ENCODE measurements at regions not wholly inside any gene's neighbourhood (a gene's known extent, or its start where the extent isn't known, plus 50 kb on each side); places are given as distances from the start of the nearest gene placed in this dataset.

DNA sequence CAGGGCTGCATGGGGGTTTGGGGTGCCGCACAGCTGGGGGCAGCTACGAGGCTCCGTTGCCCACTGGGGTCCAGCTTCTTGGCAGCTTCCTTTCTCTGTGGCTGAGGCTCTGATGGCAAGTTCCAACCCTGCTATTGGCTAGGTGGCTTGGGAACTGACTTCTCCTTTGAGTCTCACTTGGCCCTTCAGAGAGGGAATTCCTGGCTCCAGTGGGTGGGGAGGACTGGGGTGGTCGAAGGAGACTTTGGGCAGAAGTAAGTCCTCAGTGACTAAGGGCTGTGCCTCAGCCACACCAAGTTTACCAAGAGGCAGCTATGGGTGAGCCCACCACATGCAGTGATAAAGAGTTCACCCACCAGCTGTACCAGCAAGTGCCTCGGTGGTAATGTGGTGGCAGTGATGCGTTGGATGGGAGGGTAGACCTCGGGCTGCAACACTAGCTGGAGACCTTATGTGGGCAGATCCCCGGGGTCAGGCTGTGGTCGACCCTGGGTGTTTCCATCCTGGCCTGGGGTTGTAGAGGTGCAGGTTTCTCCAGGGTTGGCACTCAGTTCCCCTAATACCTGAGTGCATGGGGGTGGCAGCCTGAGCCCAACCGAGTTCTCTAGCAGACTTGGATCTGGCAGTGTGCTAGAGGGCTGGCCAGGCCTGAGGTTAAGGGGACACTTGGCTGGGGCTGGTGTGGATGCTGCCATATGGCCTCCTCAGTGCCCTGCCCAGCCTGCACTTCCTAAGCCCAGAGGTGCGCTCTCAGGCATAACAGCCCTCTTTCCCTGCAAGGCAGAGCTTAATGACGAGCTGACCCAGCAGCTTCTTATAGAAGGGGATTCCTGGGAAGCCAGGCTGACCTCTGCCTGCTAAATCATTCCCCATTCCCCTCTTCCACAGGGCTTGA lies 197.0 kb upstream of the CADM1 start:
- TF ChIP-seq, protein P1, sequence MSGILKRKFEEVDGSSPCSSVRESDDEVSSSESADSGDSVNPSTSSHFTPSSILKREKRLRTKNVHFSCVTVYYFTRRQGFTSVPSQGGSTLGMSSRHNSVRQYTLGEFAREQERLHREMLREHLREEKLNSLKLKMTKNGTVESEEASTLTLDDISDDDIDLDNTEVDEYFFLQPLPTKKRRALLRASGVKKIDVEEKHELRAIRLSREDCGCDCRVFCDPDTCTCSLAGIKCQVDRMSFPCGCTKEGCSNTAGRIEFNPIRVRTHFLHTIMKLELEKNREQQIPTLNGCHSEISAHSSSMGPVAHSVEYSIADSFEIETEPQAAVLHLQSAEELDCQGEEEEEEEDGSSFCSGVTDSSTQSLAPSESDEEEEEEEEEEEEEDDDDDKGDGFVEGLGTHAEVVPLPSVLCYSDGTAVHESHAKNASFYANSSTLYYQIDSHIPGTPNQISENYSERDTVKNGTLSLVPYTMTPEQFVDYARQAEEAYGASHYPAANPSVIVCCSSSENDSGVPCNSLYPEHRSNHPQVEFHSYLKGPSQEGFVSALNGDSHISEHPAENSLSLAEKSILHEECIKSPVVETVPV (CRISPR knock-in tag; IDR thresholded peaks at IDR 0.05): no peak
- TF ChIP-seq, protein P2, sequence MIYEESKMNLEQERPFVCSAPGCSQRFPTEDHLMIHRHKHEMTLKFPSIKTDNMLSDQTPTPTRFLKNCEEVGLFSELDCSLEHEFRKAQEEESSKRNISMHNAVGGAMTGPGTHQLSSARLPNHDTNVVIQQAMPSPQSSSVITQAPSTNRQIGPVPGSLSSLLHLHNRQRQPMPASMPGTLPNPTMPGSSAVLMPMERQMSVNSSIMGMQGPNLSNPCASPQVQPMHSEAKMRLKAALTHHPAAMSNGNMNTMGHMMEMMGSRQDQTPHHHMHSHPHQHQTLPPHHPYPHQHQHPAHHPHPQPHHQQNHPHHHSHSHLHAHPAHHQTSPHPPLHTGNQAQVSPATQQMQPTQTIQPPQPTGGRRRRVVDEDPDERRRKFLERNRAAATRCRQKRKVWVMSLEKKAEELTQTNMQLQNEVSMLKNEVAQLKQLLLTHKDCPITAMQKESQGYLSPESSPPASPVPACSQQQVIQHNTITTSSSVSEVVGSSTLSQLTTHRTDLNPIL (CRISPR knock-in tag; IDR thresholded peaks at IDR 0.05; ENCODE audit: low read depth): no peak
- TF ChIP-seq RARB (CRISPR knock-in tag; IDR thresholded peaks at IDR 0.05) (no peak), ZFP30 (CRISPR knock-in tag; IDR thresholded peaks at IDR 0.05) (no peak), ARNTL (CRISPR knock-in tag; IDR thresholded peaks at IDR 0.05; ENCODE audit: borderline replicate concordance, low read depth) (no peak), ESRRG (CRISPR knock-in tag; IDR thresholded peaks at IDR 0.05) (no peak), ZNF8 (CRISPR knock-in tag; IDR thresholded peaks at IDR 0.05) (no peak)
- TF ChIP-seq, protein P3, sequence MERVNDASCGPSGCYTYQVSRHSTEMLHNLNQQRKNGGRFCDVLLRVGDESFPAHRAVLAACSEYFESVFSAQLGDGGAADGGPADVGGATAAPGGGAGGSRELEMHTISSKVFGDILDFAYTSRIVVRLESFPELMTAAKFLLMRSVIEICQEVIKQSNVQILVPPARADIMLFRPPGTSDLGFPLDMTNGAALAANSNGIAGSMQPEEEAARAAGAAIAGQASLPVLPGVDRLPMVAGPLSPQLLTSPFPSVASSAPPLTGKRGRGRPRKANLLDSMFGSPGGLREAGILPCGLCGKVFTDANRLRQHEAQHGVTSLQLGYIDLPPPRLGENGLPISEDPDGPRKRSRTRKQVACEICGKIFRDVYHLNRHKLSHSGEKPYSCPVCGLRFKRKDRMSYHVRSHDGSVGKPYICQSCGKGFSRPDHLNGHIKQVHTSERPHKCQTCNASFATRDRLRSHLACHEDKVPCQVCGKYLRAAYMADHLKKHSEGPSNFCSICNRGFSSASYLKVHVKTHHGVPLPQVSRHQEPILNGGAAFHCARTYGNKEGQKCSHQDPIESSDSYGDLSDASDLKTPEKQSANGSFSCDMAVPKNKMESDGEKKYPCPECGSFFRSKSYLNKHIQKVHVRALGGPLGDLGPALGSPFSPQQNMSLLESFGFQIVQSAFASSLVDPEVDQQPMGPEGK (CRISPR knock-in tag; IDR thresholded peaks at IDR 0.05; ENCODE audit: borderline replicate concordance): no peak
